PC-9 (cell line): ENCODE measurements at regions not wholly inside any gene's neighbourhood (a gene's known extent, or its start where the extent isn't known, plus 50 kb on each side); places are given as distances from the start of the nearest gene placed in this dataset.

Experiments
- EZH2 ChIP-seq: fragments of 200-600 bp; sonication (generic); IDR thresholded peaks from 2 replicates; pipeline ENCODE4 v1.8.0; 2017; ENCODE audit warnings: antibody characterized with exemption, low read depth
- TF ChIP-seq, protein P1 (sequence below): fragments of 200-600 bp; sonication (generic); conservative IDR thresholded peaks from 2 replicates; pipeline ENCODE4 v1.6.1; 2017; ENCODE audit warnings: mixed run types, antibody characterized with exemption, mild to moderate bottlenecking, moderate library complexity

DNA sequence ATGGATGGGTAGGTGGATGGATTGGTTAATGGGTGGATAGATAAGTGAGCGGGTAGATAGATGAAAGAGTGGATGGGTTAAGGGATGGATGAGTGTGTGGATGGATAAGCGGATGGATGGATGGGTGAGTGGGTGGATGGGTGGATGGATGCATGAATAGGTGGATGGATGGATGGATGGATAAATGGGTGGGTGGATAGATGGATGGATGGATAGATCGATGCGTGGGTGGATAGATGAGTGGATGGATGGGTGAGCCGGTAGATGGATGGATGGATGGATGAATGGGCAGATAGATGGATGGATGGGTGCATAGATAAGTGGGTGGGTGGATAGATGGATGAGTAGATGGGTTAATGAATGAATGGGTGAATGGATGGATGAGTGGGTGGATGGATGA, 90.9 kb downstream of the CPZ start:
- no peak for TF ChIP-seq EZH2
- TF ChIP-seq, protein P1, sequence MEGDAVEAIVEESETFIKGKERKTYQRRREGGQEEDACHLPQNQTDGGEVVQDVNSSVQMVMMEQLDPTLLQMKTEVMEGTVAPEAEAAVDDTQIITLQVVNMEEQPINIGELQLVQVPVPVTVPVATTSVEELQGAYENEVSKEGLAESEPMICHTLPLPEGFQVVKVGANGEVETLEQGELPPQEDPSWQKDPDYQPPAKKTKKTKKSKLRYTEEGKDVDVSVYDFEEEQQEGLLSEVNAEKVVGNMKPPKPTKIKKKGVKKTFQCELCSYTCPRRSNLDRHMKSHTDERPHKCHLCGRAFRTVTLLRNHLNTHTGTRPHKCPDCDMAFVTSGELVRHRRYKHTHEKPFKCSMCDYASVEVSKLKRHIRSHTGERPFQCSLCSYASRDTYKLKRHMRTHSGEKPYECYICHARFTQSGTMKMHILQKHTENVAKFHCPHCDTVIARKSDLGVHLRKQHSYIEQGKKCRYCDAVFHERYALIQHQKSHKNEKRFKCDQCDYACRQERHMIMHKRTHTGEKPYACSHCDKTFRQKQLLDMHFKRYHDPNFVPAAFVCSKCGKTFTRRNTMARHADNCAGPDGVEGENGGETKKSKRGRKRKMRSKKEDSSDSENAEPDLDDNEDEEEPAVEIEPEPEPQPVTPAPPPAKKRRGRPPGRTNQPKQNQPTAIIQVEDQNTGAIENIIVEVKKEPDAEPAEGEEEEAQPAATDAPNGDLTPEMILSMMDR: no peak
